T-cell (primary cell): ENCODE measurements at regions not wholly inside any gene's neighbourhood (a gene's known extent, or its start where the extent isn't known, plus 50 kb on each side); places are given as distances from the start of the nearest gene placed in this dataset.

Source experiments
- ATAC-seq, 4 experiments: fragments of 200-7000 bp in 3 of 4; fragments of 150-1000 bp in 1 of 4; cut with Tn5 transposase; replicated peaks in 1 of 4; 1 replicate in 3 of 4; 2 replicates in 1 of 4; pipeline ENCODE4 v1.10.0; 2021; ENCODE audit warnings: moderate library complexity in 3 of 4, mild to moderate bottlenecking in 2 of 4, moderate number of reproducible peaks in 1 of 4
- CTCF ChIA-PET, 2 donors: fragments of 300-600 bp; sonication (Branson Sonifier 250); formaldehyde crosslinking; loops; one replicate each; lab custom pipeline; 2022; ENCODE audit warnings: antibody characterized with exemption in 2 of 2; lab: Charles Lee
- POLR2A ChIA-PET, 2 donors: fragments of 300-600 bp; sonication (Branson Sonifier 250); formaldehyde crosslinking; loops; one replicate each; lab custom pipeline; 2022; ENCODE audit warnings: antibody characterized with exemption in 2 of 2; lab: Charles Lee
- DNase-seq, 35 experiments: peaks; one replicate each; pipeline versions ENCODE4 v3.0.0 to v3.0.0-alpha.2; 2013 to 2023
- H3K27ac ChIP-seq: one replicate; pipeline ENCODE4 v1.5.1; 2013; ENCODE audit warnings: low read length
- H3K27me3 ChIP-seq, 2 experiments: replicated peaks in 1 of 2; 1 replicate in 1 of 2; 2 replicates in 1 of 2; pipeline versions ENCODE4 v1.6.1 to v1.7.0; 2013; ENCODE audit warnings: low read length in 1 of 2, mixed read lengths in 1 of 2; ENCODE audit not compliant: control insufficient read depth in 2 of 2, insufficient read depth in 2 of 2; ENCODE audit errors: extremely low read depth in 1 of 2
- H3K36me3 ChIP-seq, 2 donors: 1 replicate in 1 of 2; 2 replicates in 1 of 2; pipeline versions ENCODE4 v1.6.1 to v1.7.0; 2013; ENCODE audit warnings: low read length in 1 of 2; ENCODE audit not compliant: control insufficient read depth in 2 of 2, insufficient read depth in 1 of 2; ENCODE audit errors: extremely low read depth in 1 of 2
- H3K4me1 ChIP-seq, 2 experiments: 1 replicate in 1 of 2; 2 replicates in 1 of 2; pipeline versions ENCODE4 v1.6.1 to v1.7.0; 2013; ENCODE audit warnings: low read length in 2 of 2, mixed read lengths in 1 of 2; ENCODE audit not compliant: insufficient read depth in 2 of 2, control insufficient read depth in 1 of 2; ENCODE audit errors: extremely low read depth in 1 of 2
- H3K4me3 ChIP-seq, 2 donors: 1 replicate in 1 of 2; 2 replicates in 1 of 2; pipeline versions ENCODE4 v1.5.1 to v1.7.0; 2013; ENCODE audit warnings: mild to moderate bottlenecking in 2 of 2, low read length in 1 of 2, moderate library complexity in 1 of 2; ENCODE audit not compliant: control insufficient read depth in 1 of 2; ENCODE audit errors: extremely low read depth in 1 of 2
- H3K9me3 ChIP-seq: 2 replicates; pipeline ENCODE4 v1.7.0; 2013
- H3K27ac Mint-ChIP-seq, 2 donors: one replicate each; pipeline ENCODE4 v1.8.0; 2020 to 2021; ENCODE audit warnings: mild to moderate bottlenecking in 2 of 2, mixed read lengths in 2 of 2
- H3K27me3 Mint-ChIP-seq, 2 donors: one replicate each; pipeline ENCODE4 v1.8.0; 2021 to 2022; ENCODE audit warnings: mixed read lengths in 2 of 2
- H3K36me3 Mint-ChIP-seq: one replicate; pipeline ENCODE4 v1.8.0; 2021; ENCODE audit warnings: mixed read lengths
- H3K4me1 Mint-ChIP-seq, 3 donors: one replicate each; pipeline ENCODE4 v1.8.0; 2020 to 2022; ENCODE audit warnings: mixed read lengths in 3 of 3, mild to moderate bottlenecking in 1 of 3
- H3K4me3 Mint-ChIP-seq, 3 donors: one replicate each; pipeline ENCODE4 v1.8.0; 2020 to 2022; ENCODE audit warnings: mild to moderate bottlenecking in 3 of 3, mixed read lengths in 3 of 3, moderate library complexity in 3 of 3
- H3K9me3 Mint-ChIP-seq, 3 donors: one replicate each; pipeline ENCODE4 v1.8.0; 2020 to 2022; ENCODE audit warnings: mixed read lengths in 3 of 3
- WGBS: methylation state at CpG from one replicate; pipeline ENCODE4 v1.1.5; 2013; ENCODE audit warnings: missing lambda C conversion rate; ENCODE audit not compliant: insufficient coverage; 5-methylcytosine and 5-hydroxymethylcytosine counted together

DNA sequence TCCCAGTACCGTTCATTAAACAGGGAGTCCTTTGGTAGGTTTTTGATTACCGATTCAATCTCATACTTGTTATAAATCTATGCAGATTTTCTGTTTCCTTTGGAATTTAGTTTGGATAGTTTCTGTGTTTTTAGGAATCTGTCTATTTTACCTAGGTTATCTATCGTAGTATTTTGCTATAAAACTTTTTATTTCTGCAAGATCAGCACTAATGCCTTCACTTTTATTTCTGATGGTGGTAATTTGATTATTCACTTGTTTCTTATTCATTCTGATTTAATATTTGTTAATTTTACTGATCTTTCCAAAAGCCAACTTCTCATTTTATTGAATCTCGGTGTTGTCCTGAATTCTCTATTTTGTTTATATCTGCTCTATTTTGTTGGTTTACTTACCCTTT is 577.7 kb upstream of the NRG3 start:
- no peak overlapping the region for H3K4me3 ChIP-seq
- no peak overlapping the region for H3K27ac ChIP-seq
- H3K9me3 ChIP-seq, result no peaks in the 10 kb centered on the region
- H3K4me1 ChIP-seq, result no peaks in the 10 kb centered on the region
- H3K27ac Mint-ChIP-seq, result no peak overlapping the region
- ATAC-seq (no peak), DNase-seq (no peak)
- peaks cover 8 to 17% (median 13%) of the 10 kb centered on the region in 3 donors for H3K9me3 Mint-ChIP-seq
- no peaks in the 10 kb centered on the region for H3K27me3 ChIP-seq
- H3K4me3 Mint-ChIP-seq, result no peak overlapping the region
- CTCF ChIA-PET, result no interaction called here
- H3K27me3 Mint-ChIP-seq, result no peaks in the 10 kb centered on the region
- no peaks in the 10 kb centered on the region for H3K36me3 ChIP-seq
- H3K4me1 Mint-ChIP-seq, result no peaks in the 10 kb centered on the region
- POLR2A ChIA-PET, result no interaction called here
- no peaks in the 10 kb centered on the region for H3K36me3 Mint-ChIP-seq
- WGBS, result no CpG with 5 or more reads among the region's 4 CpGs

GRCh38 chr10:81303656-81304055 is 571.3 kb upstream of the NRG3 start:
- Mint-ChIP-seq H3K4me3 (no peak overlapping the region), H3K27ac (no peak overlapping the region), H3K9me3 (peaks cover 16 to 22% (median 18%) of the 10 kb centered on the region in 3 donors), H3K36me3 (no peaks in the 10 kb centered on the region), H3K4me1 (no peaks in the 10 kb centered on the region), H3K27me3 (no peaks in the 10 kb centered on the region)
- Histone ChIP-seq H3K4me3 (no peak overlapping the region), H3K36me3 (no peaks in the 10 kb centered on the region), H3K27me3 (no peaks in the 10 kb centered on the region), H3K9me3 (no peaks in the 10 kb centered on the region), H3K4me1 (no peaks in the 10 kb centered on the region), H3K27ac (no peak overlapping the region)
- ChIA-PET CTCF (no interaction called here), POLR2A (no interaction called here)
- ATAC-seq (no peak), DNase-seq (no peak)
- WGBS, result 57% methylated on average over 1 of the region's 1 CpG

DNA sequence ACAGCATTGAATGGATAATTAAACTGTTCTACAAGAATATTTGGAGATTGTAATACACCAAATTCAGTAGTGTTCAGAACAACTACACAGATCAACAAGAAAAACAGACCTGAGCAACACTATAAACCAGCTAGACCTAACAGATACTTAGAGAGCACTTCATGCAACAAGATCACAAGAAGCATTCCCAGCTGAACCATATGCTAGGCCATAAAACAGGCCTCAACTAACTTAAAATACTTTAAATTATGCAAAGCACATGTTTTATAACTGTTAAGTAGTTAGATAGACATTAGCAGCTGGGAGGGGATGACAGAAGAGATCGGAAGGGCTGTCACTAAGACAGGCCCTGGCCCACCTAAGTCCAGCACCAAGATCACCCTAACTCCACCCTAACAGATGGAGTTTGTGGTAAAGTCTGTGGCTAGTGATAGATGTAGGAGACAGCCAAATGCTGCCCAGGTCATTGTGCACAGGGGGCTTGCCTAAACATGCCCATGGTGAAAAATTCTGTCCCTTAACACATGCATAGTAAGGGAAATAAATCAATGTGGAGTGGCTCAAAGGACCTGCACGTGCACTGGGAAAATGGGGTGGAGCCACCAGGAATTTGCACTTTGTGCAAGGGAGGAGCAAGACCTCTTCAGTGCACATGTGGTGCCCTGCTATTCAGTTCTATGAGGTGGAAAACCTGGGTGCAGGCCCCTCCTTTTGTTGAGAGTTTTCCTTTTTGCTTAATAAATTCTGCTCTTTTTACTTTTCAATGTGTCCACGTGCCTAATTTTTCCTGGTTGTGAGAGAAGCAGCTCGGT is 567.8 kb upstream of the NRG3 start:
- ATAC-seq, result no peak
- ChIA-PET CTCF (no interaction called here), POLR2A (no interaction called here)
- Mint-ChIP-seq H3K4me1 (no peaks in the 10 kb centered on the region), H3K27me3 (no peaks in the 10 kb centered on the region), H3K27ac (no peak overlapping the region), H3K9me3 (peaks cover 7 to 21% (median 9%) of the 10 kb centered on the region in 3 donors), H3K36me3 (no peaks in the 10 kb centered on the region), H3K4me3 (no peak overlapping the region)
- Histone ChIP-seq H3K27ac (no peak overlapping the region), H3K4me1 (no peaks in the 10 kb centered on the region), H3K36me3 (no peaks in the 10 kb centered on the region), H3K9me3 (no peaks in the 10 kb centered on the region), H3K27me3 (no peaks in the 10 kb centered on the region), H3K4me3 (no peak overlapping the region)
- DNase-seq, result no peak
- WGBS, result 61% methylated on average over 2 of the region's 4 CpGs

- no peaks in the 10 kb centered on the region for H3K36me3 ChIP-seq
- H3K27me3 Mint-ChIP-seq, result no peaks in the 10 kb centered on the region
- POLR2A ChIA-PET, result no interaction called here
- no peak overlapping the region for H3K27ac ChIP-seq
- no peaks in the 10 kb centered on the region for H3K9me3 ChIP-seq
- CTCF ChIA-PET, result no interaction called here
- no peaks in the 10 kb centered on the region for H3K4me1 ChIP-seq
- no peak overlapping the region for H3K4me3 ChIP-seq
- H3K4me1 Mint-ChIP-seq, result no peaks in the 10 kb centered on the region
- H3K9me3 Mint-ChIP-seq, result peaks cover 4 to 12% (median 8%) of the 10 kb centered on the region in 3 donors
- DNase-seq (peak in 1 of 35 experiments; percentile 0), ATAC-seq (no peak)
- no peak overlapping the region for H3K4me3 Mint-ChIP-seq
- H3K36me3 Mint-ChIP-seq, result no peaks in the 10 kb centered on the region
- 92% methylated on average over 32 of the region's 38 CpGs for WGBS
- H3K27me3 ChIP-seq, result no peaks in the 10 kb centered on the region
- no peak overlapping the region for H3K27ac Mint-ChIP-seq
Observed at GRCh38 chr10:81309041-81309552, 565.9 kb upstream of the NRG3 start.

DNA sequence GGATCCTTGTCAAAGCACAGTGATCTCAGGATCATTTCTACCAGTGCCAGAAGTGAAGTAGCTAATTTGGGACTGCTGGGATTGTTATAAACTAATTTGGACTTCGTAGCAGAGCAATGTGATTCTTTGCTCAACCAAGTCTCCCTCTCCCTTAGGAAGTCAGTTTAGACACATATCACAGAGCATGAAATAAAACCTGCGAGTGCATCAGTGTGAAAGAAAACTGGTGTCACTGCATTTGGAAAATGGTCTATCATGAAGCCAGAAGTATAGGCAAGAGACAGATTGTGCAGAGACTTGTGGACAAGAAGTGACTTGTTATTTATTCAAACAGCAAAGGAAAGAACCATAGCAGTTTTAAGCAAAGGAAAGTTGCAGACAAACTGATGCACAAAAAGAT is 560.5 kb upstream of the NRG3 start:
- POLR2A ChIA-PET, result no interaction called here
- Mint-ChIP-seq H3K36me3 (no peaks in the 10 kb centered on the region), H3K27ac (no peak overlapping the region), H3K9me3 (peaks cover 0 to 8% (median 4%) of the 10 kb centered on the region in 3 donors), H3K4me1 (no peaks in the 10 kb centered on the region), H3K4me3 (no peak overlapping the region), H3K27me3 (no peaks in the 10 kb centered on the region)
- Histone ChIP-seq H3K36me3 (no peaks in the 10 kb centered on the region), H3K27me3 (no peaks in the 10 kb centered on the region), H3K27ac (no peak overlapping the region), H3K4me1 (no peaks in the 10 kb centered on the region), H3K4me3 (no peak overlapping the region), H3K9me3 (no peaks in the 10 kb centered on the region)
- no CpG with 5 or more reads among the region's 2 CpGs for WGBS
- no peak for DNase-seq
- no peak for ATAC-seq
- CTCF ChIA-PET, result no interaction called here

DNA sequence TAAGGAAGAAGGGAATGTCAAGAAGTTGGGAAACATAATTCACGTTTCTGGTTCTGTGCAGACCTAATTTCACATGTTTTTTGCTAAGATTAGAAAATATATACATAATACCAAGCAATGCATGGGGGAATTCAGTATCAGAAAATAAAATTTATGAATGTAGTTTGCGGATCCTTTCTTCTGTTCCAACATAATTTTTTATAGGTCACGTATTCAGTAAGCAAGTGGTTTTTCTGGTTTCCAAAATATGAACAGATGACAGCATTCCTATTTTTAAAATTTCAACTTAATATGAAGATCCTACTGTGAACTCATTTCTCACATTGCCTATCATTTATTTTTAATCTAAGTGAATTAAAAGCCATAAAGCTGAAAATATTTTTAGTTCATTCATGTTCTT is 560.0 kb upstream of the NRG3 start:
- Mint-ChIP-seq H3K27me3 (no peaks in the 10 kb centered on the region), H3K36me3 (no peaks in the 10 kb centered on the region), H3K4me3 (no peak overlapping the region), H3K4me1 (no peaks in the 10 kb centered on the region), H3K9me3 (peaks cover 0 to 4% (median 4%) of the 10 kb centered on the region in 3 donors), H3K27ac (no peak overlapping the region)
- POLR2A ChIA-PET, result no interaction called here
- Histone ChIP-seq H3K9me3 (no peaks in the 10 kb centered on the region), H3K4me1 (no peaks in the 10 kb centered on the region), H3K27ac (no peak overlapping the region), H3K4me3 (no peak overlapping the region), H3K27me3 (no peaks in the 10 kb centered on the region), H3K36me3 (no peaks in the 10 kb centered on the region)
- no peak for ATAC-seq
- 92% methylated on average over 2 of the region's 3 CpGs for WGBS
- CTCF ChIA-PET, result no interaction called here
- no peak for DNase-seq
